NCI-H1417 treated with DMSO at 0.1 percent for 48 hours (cell line): ENCODE measurements at regions not wholly inside any gene's neighbourhood (a gene's known extent, or its start where the extent isn't known, plus 50 kb on each side); places are given as distances from the start of the nearest gene placed in this dataset.
A peak's percentile ranks its signal among the peaks of the same experiment; 100 is the strongest.

Experiments used
- DNase-seq: peaks from one replicate; lab custom pipeline; 2025; lab: John Stamatoyannopoulos, UW

DNA sequence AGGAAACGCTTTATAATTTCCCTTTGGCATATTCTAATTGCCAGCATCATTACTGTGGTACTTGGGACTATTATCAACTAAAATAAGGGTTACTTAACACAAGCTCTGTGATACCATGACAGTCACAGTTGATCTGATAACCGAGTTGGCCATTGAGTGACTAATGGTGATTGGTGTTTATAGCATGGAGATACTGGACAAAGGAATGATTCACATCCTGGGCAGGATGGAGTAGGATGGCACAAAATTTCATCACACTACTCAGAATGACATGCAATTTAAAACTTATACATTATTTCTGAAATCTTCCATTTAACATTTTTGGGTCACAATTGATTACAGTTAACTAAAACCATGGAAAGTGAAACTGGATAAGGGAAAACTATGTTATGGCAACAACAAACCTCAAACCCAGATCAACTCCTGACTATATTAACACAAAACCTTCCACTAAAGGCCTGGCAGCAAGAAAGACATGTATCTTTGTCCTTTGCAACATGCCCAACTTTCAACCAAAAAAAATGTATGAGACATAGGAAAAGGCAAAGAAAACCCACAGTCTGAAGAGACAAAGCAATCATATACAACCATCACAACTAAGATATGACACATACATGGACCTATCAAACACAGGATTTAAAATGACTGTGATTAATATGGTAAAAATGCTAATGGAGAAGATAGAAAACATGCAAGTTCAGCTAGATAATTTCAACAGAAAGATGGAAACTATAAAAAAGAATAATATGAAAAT, 208.5 kb upstream of the NRP1 start:
- DNase-seq: no peak

DNA sequence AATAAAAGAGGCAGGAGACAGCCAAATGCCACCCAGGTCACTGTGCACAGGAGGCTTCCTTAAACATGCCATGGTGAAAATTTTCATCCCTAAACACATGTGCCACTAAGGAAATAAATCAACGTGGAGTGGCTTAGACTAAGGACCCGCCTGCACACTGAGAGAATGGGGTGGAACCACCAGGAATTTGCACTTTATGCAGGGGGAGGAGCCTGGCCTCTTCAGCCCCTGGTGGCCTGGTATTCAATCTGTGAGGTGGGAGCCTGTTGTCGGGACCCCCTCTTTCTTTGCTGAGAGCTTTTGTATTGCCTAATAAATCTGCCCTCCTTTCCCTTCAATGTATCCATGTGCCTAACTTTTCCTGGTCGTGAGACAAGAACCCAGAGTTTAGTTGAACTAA, 204.6 kb upstream of the NRP1 start:
- DNase-seq: no peak

DNA sequence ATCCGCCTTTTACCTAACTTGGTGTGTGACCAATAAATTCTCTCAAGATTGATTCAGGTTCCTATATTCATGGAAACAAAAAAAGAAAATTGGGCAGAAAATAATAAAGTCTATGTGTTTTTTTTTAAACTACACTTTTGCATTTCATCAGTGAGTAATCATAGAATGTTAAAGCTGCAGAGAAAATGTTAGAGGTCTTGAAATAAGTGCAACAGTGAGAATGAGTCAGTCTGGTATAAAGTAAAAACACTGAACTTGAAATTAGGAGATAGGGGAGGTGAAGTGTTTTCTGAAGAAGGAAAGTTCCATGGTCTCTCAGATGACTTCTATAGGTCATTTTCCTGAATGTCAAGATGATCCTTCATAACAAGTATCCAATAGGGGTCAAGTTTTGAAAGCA, 202.6 kb upstream of the NRP1 start:
- DNase-seq: no peak

DNA sequence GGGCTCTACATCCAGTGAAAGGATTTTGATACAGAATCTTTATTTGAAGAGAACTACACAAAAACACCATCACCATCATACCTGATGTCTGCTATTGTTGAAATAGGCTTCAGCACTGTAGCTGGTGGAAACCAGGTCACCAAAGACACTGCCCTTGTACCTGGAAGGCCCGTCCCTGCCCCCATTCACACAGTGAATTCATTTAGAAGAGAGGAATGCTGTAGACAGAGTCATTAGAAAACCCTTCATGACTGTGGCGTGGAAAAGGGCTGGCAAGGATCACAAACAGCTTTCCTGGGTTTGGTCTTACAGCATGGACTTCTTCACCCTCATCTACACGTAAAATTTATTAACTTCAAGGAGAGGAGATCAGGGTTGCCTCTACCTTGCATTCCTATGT, 202.0 kb upstream of the NRP1 start:
- no peak for DNase-seq

DNA sequence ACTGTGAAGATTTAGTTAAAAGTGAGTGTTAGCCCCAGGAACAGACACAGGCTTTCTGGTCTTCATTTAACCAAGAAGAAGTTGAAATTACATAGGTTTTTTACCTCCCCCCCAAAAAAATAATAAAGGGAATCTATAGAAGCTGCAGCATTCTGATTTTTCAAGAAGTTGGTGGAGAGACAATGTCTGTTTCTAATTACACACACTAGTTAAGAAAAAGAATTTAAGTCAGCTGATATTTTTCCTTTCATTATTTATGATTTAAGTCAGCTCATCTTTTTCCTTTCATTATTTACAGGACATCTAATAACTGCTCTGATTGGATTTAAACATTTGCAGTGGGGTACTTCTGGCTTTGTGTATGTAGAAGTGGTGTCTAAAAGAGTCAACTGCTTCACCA, 201.4 kb upstream of the NRP1 start:
- DNase-seq: no peak

DNA sequence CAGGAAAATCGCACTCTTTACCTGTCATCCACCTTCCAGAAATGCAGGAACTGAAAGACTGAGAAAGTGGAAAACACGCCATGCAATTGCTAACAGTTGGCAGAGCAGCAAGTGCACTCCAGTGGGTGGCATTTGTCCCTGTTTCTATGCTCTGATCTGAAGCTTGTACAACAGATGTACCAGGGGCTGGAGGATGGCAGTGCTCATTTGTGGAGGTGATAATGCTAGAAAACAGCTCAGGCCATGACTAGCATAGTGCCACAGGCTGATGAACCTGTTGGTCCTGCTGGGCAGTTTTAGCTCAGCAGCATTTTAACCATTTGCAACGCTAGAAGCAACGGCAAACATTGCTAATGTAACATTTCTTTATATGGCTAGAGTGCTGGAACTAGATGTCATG, 199.9 kb upstream of the NRP1 start:
- no peak for DNase-seq

DNA sequence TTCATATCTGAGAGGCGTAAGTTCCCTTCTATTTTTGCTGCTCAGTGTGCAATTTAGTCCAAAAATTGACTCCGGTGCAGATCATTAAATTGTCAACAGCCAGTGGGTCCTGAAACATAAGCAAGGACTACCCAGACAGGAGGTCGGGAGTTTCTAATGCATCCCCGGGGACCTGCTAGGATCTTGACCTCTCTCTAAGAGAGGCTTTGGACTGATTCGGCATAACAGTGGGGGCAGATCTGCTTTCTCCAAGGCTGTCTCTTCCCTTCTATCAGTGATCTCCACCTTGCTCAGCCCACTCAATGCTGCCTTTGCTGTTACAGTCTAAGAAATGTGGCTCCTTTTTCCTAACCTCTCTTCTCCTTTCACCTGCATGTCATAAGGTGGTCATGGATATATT, 199.1 kb upstream of the NRP1 start:
- DNase-seq: no peak

DNA sequence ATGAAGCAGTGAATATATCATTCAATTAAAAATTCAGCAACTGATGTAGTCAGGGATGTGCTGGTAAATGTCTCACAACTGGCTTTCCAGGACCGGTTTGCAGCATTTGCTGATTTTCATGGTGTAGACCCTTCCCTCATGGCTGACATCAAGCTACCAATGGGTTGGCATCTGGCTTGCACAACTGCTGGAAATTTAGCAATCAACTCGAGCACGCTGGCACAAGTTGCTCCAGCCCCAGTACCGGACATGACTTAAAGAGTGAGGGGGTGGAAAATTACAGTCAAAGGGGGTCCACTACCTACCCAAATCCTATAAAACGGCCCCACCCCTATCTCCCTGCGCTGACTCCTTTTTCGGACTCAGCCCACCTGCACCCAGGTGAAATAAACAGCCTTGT, 198.4 kb upstream of the NRP1 start:
- no peak for DNase-seq

DNA sequence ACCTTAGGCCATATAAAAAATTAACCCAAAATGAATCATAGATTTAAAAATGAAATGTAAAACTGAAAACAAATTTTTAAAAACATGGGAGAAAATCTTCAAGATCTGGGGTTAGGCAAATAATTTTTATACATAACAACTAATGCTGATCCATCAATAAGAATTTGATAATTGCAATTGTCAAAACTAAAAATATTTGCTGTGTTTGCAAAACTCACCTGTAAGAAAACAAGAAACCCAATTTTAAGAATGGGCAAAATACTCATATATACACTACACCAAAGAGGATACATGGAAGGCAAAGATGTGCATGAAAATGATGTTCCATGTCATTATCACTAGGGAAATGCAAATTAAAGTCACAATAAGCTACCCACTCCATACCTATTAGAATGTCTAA, 194.8 kb upstream of the NRP1 start:
- DNase-seq: no peak

DNA sequence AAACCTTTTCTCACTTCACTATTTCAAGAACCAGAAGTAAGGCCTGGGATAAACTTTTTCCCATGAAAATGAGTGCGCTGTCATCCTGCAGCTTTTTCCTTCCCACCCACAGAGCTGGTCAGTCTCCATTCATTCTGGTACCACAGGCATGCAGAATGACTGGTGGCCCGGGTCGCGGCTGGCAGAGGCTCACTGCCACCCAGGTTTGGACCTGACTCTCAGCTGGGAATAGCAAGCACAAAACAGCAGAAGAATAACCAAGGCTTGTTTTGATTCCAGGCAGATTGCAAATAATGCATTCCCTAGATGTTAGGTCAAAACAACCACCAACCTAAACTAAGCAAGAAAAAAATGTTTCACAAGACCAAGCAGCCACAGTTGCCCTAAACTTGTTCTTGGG, 190.5 kb upstream of the NRP1 start:
- DNase-seq: no peak

DNA sequence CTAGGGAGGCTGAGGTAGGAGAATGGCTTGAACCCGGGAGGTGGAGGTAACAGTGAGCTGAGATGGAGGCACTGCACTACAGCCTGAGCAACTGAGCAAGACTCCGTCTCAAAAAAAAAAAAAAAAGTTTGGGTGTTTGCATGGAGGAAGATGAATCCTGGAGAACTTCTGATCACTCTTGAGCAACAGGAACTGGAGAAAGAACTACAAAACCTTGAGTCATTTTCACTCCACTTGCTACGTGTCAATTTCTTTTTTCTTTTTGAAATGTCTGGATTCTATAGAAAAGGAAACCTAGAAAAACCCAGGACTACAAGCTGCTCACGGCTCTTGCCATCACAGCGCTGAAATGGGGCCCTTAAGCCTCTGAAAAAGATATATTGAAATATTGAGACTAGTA, 189.6 kb upstream of the NRP1 start:
- DNase-seq: no peak

DNA sequence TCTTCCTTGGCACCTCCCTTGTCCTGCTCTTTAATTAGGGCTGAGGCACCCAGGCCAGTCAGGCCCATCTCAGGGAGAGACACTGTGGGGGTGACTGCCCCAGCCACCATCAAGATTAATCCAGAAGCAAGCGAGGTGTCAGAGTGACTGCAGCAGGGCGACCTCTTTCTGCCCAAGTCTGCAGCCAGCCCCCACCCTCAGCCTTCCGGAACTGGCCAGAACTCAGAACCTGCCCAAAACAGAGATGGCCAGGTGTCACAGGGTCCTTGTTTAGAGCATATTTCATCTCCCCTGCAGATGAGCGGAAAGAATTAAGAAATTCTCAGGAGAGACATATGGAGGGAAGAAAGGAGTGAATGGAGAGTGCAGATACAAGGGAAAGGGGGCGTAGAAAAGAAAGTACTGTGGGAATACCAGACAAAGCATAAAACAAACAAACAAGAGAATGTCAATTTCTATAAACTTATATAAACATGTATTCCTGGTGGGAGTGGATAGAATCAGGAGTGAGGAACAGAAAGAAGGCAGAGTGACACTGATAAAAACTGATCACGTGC, 188.8 kb upstream of the NRP1 start:
- no peak for DNase-seq

DNA sequence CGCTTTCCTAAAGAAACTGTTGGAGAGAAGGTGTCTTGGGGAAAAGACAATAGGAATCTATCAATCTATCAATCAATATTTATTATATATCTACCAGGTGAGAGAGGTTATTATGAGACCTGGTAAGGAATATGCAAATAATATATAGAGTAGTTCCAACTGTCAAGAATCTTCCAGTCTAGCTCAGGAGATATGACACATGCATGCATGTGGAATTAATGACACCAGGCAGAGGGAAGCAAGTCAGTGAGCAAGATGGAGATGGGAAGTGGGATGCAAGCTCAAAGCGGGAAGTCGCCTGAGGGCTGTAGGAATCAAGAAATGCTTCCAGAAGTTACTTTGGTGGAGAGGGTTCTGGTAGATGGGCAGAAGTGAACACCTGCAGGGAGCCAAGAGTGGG, 187.4 kb upstream of the NRP1 start:
- no peak for DNase-seq

DNA sequence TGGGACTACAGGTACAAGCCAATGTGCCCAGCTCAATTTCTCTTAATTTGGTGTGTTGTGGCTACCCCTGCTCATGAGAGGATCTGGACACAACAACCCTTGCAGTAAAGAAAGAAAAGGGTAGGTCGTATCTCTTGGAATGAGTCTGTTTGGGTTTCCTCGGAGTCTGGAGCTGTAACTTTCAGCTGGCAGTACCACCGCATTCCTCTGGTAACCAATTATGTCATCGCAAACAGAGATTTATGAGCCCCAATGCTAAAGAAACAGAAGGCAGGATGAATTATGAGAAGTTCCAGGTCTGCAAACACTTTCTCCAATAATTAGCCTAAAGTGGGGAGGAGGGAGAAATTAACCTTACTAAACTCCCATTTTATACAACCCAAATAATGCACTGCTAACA, 186.6 kb upstream of the NRP1 start:
- no peak for DNase-seq

DNA sequence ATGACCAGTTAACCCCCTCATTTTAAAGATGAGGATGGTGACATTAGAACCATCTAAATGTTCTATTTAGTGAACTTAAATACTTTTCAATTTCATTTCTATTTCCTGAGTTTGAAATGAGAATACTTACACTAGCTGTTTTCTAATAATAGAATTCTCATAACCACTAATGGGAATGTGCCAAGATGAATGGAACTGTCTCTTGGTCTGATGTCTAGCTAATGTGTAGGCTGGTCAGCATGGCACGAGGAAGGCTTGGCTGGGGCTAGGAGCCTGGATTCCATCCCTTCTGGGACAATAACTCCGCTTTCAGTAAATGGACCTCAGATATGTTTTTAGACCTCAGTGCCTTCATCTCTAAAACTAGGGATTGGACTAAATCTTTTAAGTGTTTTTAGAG, 185.8 kb upstream of the NRP1 start:
- no peak for DNase-seq

DNA sequence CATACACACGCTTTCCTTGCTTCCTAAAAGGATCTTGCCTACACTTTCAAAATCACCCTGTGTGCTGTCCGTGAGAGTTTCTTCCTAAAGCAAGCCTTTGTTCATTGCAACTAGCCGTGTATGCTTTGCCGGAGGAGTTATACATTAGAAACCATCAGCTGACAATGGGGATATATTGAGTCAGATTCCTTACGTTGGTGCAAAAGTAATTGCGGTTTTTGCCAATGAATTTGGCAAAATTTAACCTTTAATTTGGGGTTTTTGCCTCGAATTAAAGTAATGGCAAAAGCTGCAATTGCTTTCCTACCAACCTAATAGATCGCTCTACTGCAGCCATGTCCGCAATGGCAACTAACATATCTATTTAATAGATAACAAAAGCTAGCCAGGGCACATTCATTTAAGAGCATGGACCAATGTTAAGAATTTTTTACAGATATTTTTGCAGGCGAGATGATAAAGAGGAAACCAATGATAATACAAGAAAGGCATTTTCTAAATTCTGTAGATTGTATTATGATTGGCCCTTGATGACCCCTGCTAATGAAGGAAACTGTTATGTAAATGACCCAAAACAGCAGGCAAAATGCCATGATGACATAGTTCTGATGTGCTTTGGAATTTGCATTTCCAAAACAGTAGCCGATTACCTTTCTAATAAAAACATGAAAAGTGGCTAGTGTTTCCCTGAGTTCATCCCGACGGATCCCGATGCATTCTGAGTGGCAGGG, 184.8 kb upstream of the NRP1 start:
- no peak for DNase-seq

DNA sequence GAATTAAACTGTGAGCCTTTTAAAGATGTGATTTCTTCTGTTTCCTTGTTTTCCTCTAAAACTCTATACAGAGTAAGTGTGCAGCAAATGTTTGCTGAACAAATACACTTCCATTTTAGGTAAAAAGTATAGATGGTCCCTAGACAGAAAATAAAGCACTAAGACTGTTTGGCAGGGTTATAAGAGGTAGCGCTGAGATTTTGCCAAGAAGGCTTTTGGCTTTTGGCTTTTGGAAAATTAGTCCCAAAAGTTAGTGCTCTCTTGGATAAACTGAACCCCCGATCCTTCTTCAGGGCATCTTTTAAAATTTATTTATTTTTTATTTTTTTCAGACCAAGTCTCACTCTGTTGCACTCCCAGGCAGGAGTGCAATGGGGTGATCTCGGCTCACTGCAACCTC, 175.7 kb upstream of the NRP1 start:
- DNase-seq: no peak

DNA sequence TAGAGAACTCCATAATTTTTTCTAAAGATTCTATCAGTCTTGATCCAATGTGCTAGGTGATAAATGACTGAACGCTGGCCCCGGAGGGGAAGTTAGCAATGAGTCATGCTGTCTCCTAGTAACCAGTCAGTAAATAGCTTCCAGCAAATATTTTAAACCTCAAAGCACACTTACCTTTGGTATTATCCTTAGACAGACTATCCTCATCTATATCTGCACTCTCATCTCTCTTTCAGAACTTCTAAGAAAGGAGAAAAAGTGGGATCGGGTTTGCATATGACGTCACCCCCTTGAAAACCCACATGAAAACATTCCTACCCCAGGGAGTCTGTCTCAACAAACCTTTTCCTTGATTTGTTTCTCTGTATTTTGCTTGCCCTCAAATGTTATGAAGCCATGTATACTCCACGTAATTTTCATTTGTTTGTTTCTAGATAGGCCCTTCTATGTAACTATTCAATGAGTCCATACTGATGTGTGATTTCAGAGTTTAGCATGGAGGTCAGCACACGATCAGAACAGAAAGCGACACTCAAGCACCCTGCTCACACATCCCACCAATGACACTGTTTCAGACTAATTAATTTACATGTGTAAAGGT, 174.9 kb upstream of the NRP1 start:
- DNase-seq: peak; percentile 34

DNA sequence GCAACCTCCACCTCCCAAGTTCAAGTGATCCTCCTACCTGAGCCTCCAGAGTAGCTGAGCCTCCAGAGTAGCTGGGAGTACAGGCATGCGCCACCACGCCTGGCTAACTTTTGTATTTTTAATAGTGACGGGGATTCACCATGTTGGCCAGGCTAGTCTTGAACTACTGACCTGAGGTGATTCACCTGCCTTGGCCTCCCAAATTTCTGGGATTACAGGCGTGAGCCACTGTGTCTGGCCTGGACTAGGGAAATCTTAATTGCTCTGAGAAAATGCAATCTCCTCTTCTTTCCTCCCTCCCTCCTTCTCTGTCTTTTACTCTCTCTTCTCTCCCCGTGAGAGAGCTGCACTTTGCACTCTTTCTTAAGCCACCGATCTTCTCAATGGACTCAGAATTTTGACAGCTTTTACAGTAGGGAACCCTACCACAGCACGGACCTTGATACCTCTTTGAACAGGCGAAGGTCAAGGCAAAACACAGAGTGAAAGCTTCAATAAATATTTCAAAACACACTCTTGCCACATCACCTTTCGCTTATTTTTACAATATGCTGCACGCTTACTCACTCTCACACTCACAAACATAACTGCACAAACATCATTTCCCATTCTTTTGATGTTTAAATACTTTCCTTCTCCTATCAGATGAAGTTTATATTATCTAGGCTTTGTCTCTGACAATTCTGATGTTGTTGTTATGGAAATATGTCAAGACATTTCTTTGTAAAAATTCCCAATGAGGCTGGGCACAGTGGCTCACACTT, 173.4 kb upstream of the NRP1 start:
- no peak for DNase-seq

DNA sequence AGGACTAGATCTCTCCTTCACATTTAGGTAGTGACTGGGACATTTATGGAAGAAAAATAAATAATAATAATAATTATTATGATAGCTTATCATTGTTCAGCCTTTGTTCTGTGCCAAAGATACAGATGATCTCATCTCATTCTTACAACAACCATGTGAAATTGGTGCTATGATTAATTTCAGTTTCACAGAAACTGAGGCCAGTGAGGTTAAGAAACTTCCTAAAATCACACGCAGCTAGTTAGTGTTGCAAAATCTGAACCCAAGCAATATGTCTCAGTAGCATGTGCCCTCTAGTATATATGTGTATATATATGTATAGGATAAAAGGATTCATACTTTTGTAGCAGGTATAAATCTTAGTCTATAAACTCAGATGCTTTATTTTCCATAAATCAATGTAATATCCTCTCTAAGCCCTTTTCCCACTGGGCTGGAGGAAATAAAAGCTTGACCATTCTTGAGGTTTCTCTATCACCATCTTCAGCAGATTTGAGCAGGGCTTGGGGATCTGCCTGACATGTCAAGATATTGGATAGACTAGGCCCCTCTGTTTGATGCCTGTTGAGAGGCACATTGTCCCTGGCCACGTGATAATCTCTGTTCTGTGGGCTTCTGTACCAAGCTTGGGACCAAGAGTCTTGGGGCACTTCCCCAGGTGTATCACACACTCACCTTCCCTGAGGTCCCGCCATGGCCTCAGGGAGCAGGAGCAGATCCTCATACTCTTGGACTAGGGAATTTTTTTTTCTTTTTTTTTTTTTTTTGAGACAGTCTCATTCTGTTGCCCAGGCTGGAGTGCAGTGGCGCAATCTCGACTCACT, 172.6 kb upstream of the NRP1 start:
- no peak for DNase-seq

DNA sequence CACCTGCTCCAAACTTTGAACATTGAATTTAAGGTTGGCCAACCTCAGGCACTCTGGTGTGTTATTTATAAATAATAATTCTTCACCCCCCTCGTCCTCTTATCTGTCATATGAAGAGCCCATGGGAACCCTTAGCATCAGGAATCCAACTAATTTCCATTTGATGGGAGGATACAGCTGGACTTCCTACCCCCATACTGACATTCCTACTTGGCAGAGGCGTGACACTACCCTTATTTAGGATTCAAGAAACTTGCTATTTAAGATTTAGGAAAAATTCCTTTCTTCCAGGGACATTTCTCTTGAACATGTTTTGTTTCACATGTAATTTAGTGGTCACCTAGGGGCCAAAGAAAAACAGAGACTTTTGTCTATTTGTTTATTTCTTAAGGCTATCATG, 171.9 kb upstream of the NRP1 start:
- no peak for DNase-seq

DNA sequence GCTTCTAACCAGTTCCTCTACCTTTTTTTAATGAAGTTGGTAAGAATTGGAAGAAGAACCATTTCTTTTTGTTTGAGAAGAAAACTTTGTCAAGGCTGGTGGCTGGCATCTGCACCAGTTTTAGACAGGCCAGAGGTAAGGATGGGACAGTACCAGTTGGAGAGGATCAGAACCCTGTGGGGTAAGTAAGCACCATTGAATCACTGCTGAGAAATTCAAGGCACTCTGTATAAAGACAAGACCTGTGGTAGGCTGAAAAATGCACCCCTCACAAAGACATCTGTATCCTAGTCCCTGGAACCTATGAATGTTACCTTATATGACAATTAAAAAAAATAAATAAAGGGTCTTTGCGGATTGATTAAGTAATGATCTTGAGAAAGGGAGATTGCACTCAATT, 166.7 kb upstream of the NRP1 start:
- no peak for DNase-seq
